Mesothelial cell of epicardium (in vitro differentiated cells): ENCODE measurements at regions not wholly inside any gene's neighbourhood (a gene's known extent, or its start where the extent isn't known, plus 50 kb on each side); places are given as distances from the start of the nearest gene placed in this dataset.

Experiments used
- DNase-seq, 2 experiments: peaks; one replicate each; pipeline ENCODE4 v3.0.0; 2021; ENCODE audit warnings: low spot score in 2 of 2; ENCODE audit not compliant: unreplicated experiment in 2 of 2
- H3K27ac Mint-ChIP-seq: 2 replicates; pipeline ENCODE4 v1.8.0; 2021; ENCODE audit warnings: mixed read lengths
- H3K27me3 Mint-ChIP-seq: 2 replicates; pipeline ENCODE4 v1.8.0; 2021; ENCODE audit warnings: low read depth, mixed read lengths
- H3K36me3 Mint-ChIP-seq: 2 replicates; pipeline ENCODE4 v1.8.0; 2021; ENCODE audit warnings: mixed read lengths
- H3K4me1 Mint-ChIP-seq: 2 replicates; pipeline ENCODE4 v1.8.0; 2021; ENCODE audit warnings: mixed read lengths
- H3K4me3 Mint-ChIP-seq: 2 replicates; pipeline ENCODE4 v1.8.0; 2021; ENCODE audit warnings: mild to moderate bottlenecking, moderate library complexity, mixed read lengths
- H3K9me3 Mint-ChIP-seq: 2 replicates; pipeline ENCODE4 v1.8.0; 2021; ENCODE audit warnings: mixed read lengths
- TF ChIP-seq, protein P1 (sequence below): fragments of 200-600 bp; sonication (generic); IDR thresholded peaks from one replicate; pipeline ENCODE4 v1.5.0; 2021; ENCODE audit warnings: antibody characterized with exemption; ENCODE audit not compliant: unreplicated experiment

DNA sequence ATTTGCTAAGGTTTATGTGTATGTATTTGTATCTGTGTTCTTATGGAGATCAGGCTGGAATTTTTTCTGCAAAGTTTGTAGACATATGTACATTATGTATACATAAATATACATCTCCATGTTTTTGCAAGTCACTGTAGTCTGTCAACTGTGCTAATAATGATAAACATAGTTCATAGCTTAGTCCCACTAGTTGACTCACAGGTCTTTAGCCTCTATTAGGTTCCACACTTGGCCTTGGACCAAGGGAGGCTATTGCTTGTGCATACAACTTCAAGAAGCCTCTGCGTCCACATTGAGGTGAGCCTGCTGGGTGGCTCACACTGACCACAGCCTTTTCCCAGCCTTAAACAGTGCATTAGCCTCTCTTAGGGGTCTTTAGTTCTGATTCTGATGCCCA lies 243.8 kb upstream of the PEX5L start:
- no peak overlapping the region for H3K27ac Mint-ChIP-seq
- H3K27me3 Mint-ChIP-seq = peaks cover 7% of the 10 kb centered on the region
- no peaks in the 10 kb centered on the region for H3K9me3 Mint-ChIP-seq
- DNase-seq = no peak
- TF ChIP-seq, protein P1, sequence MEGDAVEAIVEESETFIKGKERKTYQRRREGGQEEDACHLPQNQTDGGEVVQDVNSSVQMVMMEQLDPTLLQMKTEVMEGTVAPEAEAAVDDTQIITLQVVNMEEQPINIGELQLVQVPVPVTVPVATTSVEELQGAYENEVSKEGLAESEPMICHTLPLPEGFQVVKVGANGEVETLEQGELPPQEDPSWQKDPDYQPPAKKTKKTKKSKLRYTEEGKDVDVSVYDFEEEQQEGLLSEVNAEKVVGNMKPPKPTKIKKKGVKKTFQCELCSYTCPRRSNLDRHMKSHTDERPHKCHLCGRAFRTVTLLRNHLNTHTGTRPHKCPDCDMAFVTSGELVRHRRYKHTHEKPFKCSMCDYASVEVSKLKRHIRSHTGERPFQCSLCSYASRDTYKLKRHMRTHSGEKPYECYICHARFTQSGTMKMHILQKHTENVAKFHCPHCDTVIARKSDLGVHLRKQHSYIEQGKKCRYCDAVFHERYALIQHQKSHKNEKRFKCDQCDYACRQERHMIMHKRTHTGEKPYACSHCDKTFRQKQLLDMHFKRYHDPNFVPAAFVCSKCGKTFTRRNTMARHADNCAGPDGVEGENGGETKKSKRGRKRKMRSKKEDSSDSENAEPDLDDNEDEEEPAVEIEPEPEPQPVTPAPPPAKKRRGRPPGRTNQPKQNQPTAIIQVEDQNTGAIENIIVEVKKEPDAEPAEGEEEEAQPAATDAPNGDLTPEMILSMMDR = no peak
- no peaks in the 10 kb centered on the region for H3K36me3 Mint-ChIP-seq
- peaks cover 8% of the 10 kb centered on the region for H3K4me1 Mint-ChIP-seq
- no peak overlapping the region for H3K4me3 Mint-ChIP-seq

DNA sequence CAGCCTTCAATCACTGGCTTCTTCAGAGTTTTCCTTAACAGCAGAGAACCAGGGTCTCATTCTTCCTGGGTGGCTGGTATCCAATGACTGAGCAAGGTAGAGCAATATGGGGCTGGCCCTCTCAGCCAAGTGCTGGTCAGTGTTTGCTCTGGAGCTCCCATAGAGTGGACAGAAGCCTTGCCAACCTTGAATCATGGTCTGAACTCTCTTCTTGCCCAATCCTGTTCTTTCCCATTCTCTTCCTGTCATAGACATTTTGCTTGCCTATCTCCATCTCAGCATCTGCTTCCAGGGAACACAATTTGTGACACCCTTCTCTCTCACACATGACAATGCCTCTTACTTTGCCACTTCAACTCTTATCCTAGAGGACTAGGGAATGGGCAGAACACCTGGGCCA lies 245.6 kb upstream of the PEX5L start:
- Mint-ChIP-seq H3K27ac (no peak overlapping the region), H3K9me3 (no peaks in the 10 kb centered on the region), H3K36me3 (no peaks in the 10 kb centered on the region), H3K4me1 (peaks cover 6% of the 10 kb centered on the region), H3K4me3 (no peak overlapping the region), H3K27me3 (peaks cover 14% of the 10 kb centered on the region)
- DNase-seq = no peak
- TF ChIP-seq, protein P1 = no peak

GRCh38 chr3:180283251-180283650 lies 246.5 kb upstream of the PEX5L start:
- Mint-ChIP-seq H3K9me3 (no peaks in the 10 kb centered on the region), H3K27me3 (peaks cover 17% of the 10 kb centered on the region), H3K4me1 (peaks cover under 1% of the 10 kb centered on the region), H3K4me3 (no peak overlapping the region), H3K36me3 (no peaks in the 10 kb centered on the region), H3K27ac (no peak overlapping the region)
- TF ChIP-seq, protein P1 = no peak
- no peak for DNase-seq

DNA sequence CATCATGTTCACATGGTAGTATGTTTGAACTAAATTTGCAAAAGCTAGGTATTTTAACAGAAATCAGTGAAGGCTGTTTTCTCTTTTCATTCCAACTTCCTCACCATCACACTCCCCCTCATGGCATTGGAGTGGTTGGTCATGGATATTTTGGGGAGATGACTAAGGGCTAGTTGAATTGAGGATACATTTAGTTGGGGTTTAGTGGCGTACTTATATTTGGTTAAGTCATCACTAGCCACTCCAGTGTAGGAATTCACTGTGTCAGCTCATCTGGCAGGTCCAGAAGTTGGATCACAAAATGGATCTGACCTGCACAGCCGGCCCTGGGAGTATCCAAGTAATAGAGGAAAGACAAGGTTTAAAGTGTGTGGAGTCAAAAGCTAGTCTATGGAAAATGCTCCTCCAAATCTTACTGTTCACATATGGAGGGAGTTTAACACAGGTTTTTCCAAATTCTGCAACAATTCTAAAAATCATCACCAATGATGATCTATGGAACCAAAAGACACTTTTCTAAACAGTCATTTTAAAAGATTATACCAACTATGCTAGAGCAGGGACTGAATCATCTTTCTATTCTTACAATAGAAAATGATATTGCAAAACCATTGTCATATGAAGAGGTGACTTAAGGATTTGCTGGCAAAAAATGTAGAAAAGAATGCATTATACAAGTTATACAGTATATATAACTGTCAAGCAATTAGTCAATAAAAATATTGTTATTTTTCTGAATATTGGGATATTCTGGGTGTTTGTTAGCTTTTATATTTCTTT lies 247.8 kb upstream of the PEX5L start:
- H3K27me3 Mint-ChIP-seq = peaks cover 17% of the 10 kb centered on the region
- no peak for DNase-seq

DNA sequence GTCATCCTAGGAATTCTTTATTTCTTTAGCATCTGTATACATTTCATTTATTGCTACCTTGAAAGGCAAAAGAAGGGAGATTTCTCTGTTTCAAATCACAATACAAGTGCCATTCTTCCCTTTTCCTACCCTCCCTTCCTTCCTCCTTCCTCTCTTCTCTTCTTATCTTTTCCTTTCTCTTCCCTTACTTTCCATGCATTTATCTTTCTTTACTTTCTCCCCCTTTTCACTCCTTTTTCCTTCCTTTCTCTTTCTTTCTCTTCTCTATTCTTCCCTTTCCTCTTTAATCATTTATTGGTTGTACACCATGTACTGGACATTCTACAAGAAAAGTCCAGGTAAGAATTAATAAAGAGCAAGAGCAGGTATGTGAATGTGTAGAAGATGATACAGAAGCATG lies 251.0 kb upstream of the PEX5L start:
- TF ChIP-seq, protein P1 = no peak
- no peak for DNase-seq
- Mint-ChIP-seq H3K36me3 (no peaks in the 10 kb centered on the region), H3K27me3 (peaks cover 15% of the 10 kb centered on the region), H3K27ac (no peak overlapping the region), H3K4me1 (no peaks in the 10 kb centered on the region), H3K9me3 (no peaks in the 10 kb centered on the region), H3K4me3 (no peak overlapping the region)

More for the DNA sequence above, 247.8 kb upstream of the PEX5L start:
- TF ChIP-seq, protein P1 = no peak
- Mint-ChIP-seq H3K27ac (no peak overlapping the region), H3K4me3 (no peak overlapping the region), H3K4me1 (no peaks in the 10 kb centered on the region), H3K36me3 (no peaks in the 10 kb centered on the region), H3K9me3 (no peaks in the 10 kb centered on the region)
